OCI-M2 (cell line): ENCODE measurements at regions not wholly inside any gene's neighbourhood (a gene's known extent, or its start where the extent isn't known, plus 50 kb on each side); places are given as distances from the start of the nearest gene placed in this dataset.
"Not testable (repeated sequence)": the region's sequence is repeated elsewhere in the genome, so short reads cannot be mapped to it uniquely, and the experiment has no call there.

Experiments used
- DNase-seq: peaks from one replicate; lab custom pipeline; 2025; ENCODE audit not compliant: unreplicated experiment; lab: John Stamatoyannopoulos, UW

GRCh38 chr18:35770376-35771014, 189.0 kb downstream of the GALNT1 start:
- no peak for DNase-seq

GRCh38 chr18:35771172-35771571, 189.6 kb downstream of the GALNT1 start:
- DNase-seq: no peak

GRCh38 chr18:35775887-35776286, 194.3 kb downstream of the GALNT1 start:
- DNase-seq: no peak

- no peak for DNase-seq
Observed at GRCh38 chr18:35776473-35776872, 194.9 kb downstream of the GALNT1 start.

DNA sequence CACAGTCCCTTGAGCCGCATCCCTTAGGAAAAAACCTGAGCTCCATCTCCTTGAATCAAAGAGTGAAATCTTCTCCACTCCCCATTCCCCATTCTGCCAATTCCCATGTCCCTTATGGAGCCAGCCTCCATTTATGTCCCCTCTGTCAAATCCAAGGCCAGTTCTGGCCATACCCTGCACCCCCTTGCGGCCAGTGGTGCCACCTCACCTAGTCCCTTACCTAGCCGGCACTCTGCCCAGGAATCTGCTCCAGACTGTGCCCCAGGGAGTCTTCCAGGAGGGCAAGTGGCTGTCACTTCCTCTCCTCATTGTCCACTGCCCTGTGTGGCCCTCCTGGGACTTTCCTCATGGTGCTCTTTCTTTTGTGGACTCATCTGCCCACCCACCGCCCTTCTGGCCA, 195.4 kb upstream of the RMP24 start:
- DNase-seq: no peak

DNA sequence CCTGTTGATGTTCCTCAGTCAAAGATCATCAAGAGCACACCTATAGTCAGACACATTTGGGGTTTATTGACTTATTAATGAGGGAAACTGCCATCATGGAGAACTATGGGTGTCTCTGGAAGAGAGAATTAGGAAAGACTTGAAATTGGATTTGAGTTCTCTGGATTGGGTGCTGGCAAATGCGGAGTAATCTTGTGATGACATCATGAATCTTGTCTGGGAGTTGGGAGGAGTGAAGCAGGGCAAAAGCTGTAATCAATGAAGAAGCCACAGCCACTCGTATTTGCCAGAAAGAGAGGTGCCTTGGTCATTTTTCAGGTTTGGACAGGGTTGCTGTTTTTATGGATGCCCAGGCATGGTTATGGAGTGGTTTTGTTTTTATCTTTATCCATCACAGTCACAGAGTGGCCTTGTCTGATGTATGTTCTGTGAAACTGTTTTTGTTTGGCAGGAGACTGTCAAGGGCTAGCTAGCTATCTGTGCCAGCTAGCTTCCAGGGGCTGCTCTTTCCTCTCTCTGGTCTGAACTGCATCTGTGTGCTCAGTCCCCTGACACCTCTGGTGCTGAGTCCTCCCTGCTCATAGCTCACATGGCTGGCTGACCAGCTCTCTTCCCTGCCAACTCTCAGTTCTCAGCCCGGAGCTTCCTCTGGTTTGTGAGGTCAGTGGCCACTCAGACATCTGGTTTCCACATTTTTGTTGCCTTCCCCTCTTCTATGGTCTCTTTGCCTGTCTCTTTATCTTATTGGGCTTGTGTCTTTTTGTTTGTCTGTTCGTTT, 193.4 kb upstream of the RMP24 start:
- DNase-seq: no peak

DNA sequence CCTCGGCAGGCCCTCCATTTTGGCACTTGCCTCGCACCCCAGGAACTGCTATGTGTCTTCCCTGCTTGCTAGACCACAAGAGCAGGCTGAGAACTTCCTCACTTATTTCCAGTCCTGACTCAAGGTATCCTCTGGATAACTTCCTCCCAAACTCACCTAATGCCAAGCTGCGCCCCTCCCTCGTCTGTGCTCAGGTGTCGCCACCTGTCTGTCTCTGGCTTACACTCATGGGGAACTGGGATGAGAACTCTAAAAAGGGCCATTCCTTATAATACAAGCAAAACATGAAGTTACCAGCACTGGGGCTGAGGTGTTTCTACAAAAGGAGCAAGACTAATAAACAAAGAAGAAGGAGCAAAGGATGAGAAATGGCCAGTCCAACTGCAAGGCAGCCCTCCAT, 191.5 kb upstream of the RMP24 start:
- no peak for DNase-seq

DNA sequence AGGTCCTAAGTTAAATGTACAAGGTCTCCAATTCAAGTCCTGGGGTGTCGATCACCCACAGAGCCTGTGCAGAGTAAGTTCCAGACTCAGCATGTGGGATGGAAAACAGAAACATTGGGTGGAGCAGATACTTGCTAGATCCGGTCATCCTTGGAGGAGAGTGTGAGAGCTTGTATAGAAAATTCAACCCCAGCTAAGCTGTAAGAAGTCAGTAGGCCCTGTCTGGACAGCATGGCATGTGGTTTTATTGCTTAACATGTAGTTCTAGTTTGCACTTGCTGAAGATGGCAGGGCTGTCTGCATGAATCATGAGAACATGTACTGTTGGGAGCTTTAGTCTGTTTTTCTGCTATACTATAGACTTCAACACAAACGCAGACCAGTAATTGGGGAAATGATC, 189.6 kb upstream of the RMP24 start:
- DNase-seq: no peak

DNA sequence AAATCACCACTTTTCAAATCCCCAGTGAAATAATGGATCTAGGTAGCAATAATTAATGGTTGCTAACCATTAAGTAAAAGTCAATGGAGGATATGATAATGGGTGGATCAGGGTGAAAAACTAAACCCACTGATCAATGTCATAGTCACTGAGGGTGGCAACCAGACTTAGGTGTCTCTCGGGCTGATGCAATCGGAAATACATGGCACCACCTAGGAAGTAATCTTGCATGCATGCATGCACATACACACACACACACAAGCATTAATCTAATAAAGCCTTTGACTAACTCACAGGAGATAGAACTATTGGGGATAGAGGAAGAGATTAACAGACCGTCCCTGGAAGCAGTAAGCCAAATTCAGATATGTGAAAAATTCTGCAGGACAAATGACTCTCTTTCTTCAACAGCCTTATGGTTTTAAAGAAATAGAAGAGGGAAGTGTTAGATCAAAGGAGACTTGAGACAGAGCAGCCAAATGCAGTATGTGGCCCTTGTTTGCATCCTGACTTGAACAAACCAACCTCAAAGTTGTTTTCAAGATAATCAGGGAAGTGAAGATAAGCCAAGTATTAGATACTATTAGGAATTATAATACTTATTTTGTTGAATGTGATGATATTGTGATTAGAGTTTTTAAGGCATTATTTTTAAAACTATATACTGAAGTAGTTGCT, 186.0 kb upstream of the RMP24 start:
- DNase-seq: no peak

- DNase-seq: no peak
Observed at GRCh38 chr18:35789543-35789942, 182.9 kb upstream of the RMP24 start.

DNA sequence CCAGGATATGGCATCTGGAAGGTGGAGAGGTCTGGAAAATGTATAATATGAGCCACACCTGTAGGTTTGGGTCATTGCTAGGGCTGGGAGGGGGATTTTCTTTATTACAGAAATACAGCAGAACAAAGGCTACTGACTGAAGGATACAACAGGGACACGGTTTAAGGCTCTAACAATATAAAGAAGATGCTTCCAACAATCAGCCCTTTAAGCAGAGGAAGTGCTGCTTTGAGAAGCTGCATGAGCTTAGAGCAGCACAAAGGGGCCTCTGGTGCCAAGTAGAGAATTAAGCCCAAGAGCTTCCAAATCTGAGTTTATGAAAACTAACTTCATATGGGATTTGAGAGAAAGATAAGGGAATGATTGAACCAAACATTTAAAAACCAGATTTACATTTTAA, 174.5 kb upstream of the RMP24 start:
- no peak for DNase-seq

- no peak for DNase-seq
Observed at GRCh38 chr18:35803551-35803950, 168.9 kb upstream of the RMP24 start.

GRCh38 chr18:35804377-35804776, 168.1 kb upstream of the RMP24 start:
- no peak for DNase-seq

DNA sequence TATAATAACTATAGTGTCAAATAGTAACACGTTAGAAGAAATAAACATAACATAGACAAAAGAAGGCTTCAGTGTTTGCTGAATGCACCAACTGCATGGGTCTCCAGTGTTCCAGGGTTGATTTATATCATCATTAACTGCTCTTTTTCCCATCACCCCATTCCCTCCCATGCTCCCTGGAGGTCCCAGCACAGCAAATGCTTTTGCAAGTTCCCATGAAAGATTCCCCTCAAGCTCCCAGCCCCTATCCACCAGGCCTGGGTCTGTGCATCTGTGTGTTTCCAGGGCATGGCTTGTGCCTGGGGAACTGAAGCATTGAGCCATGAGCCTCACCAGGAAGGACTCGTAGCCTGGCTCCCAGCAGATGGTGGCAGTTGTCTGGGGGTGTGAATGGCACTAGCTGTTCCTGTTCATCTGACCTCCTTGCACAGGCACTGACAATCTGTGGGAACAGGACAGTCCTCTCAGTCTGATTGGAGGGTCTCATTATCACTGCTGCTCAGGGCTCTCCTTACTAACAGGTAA, 164.6 kb upstream of the RMP24 start:
- DNase-seq: no peak

DNA sequence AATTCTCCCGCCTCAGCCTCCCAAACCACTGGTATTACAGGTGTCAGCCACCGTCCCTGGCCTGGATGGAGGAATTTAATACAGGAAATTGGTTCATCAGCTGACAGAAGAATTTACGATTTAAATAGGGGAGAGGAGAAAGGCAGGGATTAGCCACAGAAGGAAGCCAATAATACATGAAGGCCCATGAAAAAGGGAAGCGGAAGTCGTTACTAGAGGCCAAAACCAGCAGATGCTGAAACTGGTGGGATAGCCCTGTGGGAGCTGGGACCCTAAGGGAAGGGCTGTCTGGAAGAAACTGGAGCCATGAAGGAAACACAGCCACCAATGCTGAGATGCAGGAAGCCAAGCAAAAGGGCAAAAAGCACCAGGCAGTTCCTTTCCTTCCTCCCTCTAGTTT, 163.7 kb upstream of the RMP24 start:
- DNase-seq: no peak

DNA sequence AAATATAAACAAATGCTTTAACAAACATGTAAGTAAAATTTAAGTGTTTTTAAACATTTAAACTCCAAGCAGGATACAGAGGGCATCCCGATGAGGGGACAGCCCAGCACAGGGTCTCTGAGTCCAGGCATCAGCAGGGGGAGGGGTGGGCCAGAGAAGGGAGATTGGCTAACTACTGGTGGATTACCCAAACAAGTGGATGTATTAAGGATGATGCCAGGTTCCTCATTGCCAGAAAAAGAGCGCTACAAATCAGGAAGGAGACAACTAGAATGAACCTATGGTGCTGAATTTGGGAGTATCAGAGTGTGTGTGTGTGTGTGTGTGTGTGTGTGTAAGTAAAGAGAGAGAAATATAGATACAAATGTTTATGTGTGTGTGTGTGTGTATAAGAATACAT, 162.0 kb upstream of the RMP24 start:
- DNase-seq: no peak

DNA sequence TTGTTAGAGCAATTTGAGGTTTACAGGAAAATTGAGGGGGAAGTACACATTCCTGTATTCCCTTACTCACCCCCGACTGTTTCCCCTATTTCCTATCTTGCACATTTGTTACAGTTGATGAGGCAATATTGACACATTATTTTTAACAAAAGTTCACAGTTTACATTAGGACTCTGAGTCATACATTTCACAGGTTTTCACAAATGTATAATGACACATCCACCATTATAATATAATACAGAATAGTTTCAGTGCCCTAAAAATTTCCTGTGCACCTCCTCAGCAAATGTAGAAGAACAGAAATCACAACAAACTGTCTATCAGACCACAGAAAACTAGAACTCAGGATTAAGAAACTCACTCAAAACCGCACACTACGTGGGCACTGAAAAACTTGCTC, 160.6 kb upstream of the RMP24 start:
- no peak for DNase-seq

DNA sequence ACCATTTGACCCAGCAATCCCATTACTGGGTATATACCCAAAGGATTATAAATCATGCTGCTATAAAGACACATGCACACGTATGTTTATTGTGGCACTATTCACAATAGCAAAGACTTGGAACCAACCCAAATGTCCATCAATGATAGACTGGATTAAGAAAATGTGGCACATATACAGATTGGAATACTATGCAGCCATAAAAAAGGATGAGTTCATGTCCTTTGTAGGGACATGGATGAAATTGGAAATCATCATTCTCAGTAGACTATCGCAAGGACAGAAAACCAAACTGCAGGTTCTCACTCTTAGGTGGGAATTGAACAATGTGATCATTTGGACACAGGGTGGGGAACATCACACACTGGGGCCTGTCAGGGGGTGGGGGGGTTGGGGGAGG, 157.5 kb upstream of the RMP24 start:
- DNase-seq: not testable (repeated sequence)

DNA sequence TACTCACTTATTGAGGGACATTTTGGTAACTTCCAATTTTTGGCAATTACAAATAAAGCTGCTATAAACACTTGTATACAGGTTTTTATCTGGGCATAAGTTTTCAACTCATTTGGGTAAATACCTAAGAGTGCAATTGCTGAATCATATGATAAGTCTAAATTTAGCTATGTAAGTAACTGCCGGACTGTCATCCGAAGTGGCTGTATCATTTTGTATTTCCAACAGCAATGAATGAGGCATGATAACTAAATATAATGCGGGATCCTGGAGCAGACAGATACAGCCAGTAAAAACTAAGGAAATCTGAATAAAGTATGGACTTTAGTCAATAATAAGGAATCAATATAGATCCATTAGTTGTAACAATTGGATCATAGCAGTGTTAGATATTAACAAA, 156.5 kb upstream of the RMP24 start:
- no peak for DNase-seq

DNA sequence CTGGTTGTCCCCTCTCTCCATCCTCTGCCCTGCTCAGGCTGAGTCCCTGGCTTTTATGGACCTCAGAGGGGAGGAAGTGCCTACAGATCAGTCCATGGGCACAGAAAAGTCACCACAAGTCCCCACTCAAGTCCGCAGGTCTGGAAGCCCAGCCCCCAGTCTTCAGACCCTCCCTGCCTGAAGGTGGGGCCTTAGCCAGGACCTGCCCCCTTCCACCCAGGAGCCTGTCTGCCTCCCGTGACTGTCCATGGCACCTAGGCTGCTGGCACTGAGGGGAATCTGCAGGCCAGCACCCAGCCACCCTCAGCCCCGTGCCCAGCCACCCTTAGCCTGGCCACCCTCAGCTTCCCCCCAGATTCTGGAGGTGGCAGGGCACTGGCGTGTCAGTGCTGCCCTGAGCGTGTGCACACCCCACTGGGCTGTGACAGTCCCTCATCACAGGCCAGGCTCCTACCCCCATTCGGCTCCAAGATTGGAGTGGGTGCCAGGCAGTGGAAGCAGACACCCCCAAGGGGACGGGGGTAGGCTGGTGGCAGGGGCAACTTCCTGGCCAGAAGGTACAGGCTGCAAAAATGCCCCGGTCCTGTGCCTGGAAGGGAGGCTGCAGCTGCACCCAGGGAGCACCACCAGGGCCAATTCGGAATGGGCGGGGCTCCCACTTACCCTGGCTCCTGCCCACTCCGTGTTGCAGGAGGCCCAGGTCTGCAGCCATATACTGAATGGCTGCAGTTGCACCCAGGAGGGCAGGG, 154.7 kb upstream of the RMP24 start:
- DNase-seq: no peak

DNA sequence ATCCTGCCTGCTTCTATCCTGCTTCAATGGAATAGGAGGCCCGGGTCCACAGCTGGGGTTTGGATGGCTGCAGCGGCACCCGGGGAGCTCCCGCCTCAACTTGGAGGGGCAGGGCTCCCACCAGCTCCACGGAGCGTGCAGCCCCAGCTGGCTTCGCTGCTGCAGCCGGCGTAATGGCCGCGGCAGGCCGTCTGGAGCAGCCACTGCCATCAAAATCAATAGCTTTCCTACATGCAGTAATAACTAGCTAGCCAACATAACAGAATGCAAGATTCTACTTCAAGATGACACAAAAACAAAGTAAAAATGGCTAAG, 154.2 kb upstream of the RMP24 start:
- DNase-seq: no peak

DNA sequence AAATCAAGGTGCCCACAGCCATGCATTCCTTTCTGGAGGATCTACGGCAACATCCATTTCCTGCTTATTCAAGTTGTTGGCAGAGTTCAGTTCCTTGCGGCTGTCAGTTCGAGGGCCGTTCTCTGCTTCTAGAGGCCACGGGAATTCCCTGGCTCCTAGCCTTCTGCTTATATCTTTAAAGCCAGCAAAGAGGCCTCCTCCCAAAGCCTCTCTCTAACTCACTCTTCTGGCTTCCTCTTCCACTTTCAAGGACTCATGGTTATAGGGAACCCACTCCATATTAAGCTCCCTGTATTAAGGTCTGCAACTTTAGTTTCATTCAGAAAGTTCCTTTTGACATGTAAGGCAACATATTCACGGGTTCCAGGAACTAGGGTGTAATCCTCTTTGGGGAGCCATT, 150.1 kb upstream of the RMP24 start:
- no peak for DNase-seq
